ENCODE measurements at regions not wholly inside any gene's neighbourhood (a gene's known extent, or its start where the extent isn't known, plus 50 kb on each side); places are given as distances from the start of the nearest gene placed in this dataset.
"Not testable (repeated sequence)": the region's sequence is repeated elsewhere in the genome, so short reads cannot be mapped to it uniquely, and the experiment has no call there.

- DNase-seq (ENCODE audit: low read depth) = no peak
Measured at GRCh38 chr1:99501871-99502270, 144.0 kb upstream of the PALMD start.

- no peak for DNase-seq (ENCODE audit: low read depth)
Measured at GRCh38 chr1:99502400-99502799, 143.5 kb upstream of the PALMD start.

GRCh38 chr1:99503276-99503747, 142.6 kb upstream of the PALMD start:
- DNase-seq (ENCODE audit: low read depth) = peak; percentile 55

GRCh38 chr1:99504287-99504686, 141.6 kb upstream of the PALMD start:
- no peak for DNase-seq (ENCODE audit: low read depth)

GRCh38 chr1:99506631-99507030, 139.3 kb upstream of the PALMD start:
- DNase-seq (ENCODE audit: low read depth) = no peak

DNA sequence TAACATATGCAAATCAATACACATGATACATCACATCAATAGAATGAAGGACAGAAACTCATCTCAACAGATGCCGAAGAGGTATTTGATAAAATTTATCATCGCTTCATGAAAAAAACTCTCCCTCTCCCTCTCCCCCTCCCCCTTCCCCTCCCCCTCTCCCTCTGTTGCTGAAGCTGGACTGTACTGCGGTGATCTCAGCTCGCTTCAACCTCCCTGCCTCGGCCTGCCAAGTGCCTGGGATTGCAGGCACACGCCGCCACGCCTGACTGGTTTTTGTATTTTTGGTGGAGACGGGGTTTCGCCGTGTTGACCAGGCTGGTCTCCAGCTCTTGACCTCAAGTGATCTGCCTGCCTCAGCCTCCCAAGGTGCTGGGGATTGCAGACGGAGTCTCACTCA, 138.5 kb upstream of the PALMD start:
- DNase-seq (ENCODE audit: low read depth) = not testable (repeated sequence)

DNA sequence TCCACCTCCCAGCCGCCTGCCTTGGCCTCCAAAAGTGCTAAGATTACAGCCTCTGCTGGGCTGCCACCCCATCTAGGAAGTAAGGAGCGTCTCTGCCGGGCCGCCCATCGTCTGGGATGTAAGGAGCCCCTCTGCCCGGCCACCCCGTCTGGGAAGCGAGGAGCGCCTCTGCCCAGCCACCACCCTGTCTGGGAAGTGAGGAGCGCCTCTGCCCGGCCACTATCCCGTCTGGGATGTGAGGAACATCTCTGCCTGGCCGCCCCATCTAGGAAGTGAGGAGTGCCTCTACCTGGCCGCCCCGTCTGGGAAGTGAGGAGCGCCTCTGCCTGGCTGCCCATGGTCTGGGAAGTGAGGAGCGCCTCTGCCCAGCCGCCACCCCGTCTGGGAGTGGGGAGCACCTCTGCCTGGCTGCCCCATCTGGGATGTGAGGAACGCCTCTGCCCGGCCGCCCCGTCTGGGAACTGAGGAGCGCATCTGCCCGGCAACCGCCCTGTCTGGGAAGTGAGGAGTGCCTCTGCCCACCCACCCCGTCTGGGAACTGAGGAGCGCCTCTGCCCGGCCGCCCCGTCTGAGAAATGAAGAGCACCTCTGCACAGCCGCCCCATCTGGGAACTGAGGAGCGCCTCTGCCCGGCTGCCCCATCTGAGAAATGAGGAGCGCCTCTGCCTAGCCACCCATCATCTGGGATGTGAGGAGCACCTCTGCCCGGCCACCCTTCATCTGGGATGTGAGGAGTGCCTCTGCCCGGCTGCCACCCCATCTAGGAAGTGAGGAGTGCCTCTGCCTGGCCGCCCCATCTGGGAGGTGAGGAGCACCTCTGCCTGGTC, 137.8 kb upstream of the PALMD start:
- no peak for DNase-seq (ENCODE audit: low read depth)

- not testable (repeated sequence) for DNase-seq (ENCODE audit: low read depth)
Measured at GRCh38 chr1:99508733-99509445, 137.0 kb upstream of the PALMD start.

DNA sequence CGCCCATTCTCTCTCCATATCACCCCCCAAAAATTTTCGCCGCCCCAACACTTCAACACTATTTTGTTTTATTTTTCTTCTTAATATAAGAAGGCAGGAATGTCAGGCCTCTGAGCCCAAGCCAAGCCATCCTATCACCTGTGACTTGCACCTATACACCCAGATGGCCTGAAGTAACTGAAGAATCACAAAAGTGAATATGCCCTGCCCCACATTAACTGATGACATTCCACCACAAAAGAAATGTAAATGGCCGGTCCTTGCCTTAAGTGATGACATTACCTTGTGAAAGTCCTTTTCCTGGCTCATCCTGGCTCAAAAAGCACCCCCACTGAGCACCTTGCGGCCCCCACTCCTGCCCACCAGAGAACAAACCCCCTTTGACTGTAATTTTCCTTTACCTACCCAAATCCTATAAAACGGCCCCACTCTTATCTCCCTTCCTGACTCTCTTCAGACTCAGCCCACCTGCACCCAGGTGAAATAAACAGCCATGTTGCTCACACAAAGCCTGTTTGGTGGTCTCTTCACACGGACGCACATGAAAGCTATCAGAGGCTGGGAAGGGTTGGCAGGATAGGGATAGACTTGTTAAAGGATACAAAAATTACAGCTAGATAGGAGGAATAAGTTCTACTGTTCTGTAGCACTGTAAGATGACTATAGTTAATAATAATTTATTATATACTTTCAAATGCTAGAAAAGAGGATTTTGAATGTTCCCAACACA, 130.9 kb upstream of the PALMD start:
- DNase-seq (ENCODE audit: low read depth) = not testable (repeated sequence)

DNA sequence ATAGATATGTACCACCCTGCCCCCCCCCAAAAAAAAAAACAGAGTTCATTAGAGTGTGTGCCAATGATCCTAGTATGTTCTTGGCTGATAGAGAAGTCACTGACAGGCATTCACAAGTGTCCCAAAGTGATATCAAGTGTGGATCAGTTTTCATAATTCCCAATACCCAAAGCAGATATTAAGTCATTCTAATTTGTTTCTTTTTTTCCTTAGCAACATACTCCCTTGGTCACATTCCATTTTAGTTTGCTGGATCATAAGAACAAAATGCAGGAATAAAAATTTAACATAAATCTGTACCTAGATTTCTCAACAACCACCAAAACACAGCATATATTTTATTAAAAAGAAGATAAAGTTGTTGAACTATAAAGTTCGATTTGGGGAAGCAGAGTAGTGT, 129.8 kb upstream of the PALMD start:
- no peak for DNase-seq (ENCODE audit: low read depth)

GRCh38 chr1:99520121-99520520, 125.8 kb upstream of the PALMD start:
- DNase-seq (ENCODE audit: low read depth) = no peak

GRCh38 chr1:99525331-99525730, 120.6 kb upstream of the PALMD start:
- no peak for DNase-seq (ENCODE audit: low read depth)

- DNase-seq (ENCODE audit: low read depth) = peak; percentile 46
Measured at GRCh38 chr1:99527078-99527477, 118.8 kb upstream of the PALMD start.

- DNase-seq (ENCODE audit: low read depth) = no peak
Measured at GRCh38 chr1:99527545-99527944, 118.4 kb upstream of the PALMD start.

GRCh38 chr1:99529002-99529401, 116.9 kb upstream of the PALMD start:
- DNase-seq (ENCODE audit: low read depth) = no peak

DNA sequence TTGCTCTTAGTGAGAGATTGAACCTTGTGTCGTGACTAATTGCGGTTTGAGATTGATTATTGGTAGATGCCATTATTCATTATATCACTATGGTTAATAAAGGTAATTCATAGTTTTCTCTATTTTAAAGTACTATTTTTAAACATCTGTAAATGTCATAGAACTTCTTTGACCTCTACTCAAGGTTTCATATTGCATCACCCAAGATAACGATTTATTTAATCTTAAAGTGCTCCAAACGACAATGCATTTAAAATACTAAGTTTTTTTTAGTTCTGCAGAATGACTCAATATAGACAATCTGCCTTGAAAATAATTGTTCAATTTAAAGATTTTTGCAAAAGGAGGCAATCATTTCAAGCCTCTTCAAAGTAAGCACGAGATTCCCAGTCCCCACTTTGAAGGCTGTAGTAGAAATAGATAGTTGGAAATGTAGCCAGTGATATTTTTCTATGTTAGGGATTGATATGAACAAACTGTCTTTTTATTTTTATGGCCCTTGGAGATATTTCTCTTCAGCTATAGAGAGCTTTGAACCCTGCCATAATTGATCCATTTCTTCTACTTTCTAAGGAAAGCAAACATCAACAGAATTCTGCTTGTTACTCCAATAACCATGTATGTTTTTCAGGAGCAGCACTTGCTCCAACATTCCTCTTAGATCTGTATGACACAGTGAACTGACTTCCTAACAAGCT, 114.2 kb upstream of the PALMD start:
- no peak for DNase-seq (ENCODE audit: low read depth)

DNA sequence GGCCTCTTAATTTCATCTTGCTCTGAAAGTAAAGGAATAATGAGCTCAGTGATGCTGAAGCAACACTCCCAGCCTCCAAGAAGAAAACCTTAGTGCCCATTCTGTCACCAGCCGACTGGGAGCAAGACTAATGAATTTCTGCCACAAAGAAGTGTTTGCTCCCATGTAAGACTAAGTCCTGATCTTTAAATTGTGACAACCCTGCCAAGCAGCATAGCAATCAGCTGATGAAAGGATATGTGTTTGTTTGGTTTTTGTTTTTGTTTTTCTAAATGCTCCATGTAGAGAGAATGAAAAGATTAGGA, 113.7 kb upstream of the PALMD start:
- no peak for DNase-seq (ENCODE audit: low read depth)

DNA sequence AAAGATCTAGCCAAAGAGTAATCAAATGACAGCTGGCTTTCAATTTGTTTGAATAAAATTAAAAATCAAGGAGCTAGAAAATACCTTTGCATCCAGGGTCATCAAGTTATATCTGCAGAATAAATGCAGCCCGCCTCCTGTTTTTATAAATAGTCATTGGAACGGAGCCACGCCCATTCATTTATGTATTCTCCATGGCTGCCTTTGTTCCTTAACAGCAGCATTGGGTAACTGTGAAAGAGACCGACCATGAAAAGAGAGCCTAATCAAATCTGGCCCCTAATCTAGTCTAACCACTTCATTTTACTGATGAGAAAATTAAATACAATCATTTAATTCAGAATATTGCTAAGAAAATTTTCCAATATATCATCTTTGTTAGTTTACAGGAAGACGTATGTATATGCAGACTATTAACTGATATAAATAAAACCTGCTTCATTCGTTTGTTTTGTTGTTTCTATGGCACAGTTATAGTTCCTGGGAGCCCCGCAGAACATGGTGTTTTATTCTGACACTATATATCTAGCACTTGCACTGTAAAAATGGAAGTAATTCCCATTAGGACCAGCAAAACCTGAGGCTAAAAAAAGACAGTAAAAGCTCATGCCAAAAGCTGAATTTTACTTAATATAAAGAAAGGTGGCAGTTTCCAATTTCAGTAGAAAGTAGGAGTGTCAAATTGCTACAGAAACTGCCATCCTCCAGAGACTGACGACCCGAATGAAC, 111.8 kb upstream of the PALMD start:
- no peak for DNase-seq (ENCODE audit: low read depth)

DNA sequence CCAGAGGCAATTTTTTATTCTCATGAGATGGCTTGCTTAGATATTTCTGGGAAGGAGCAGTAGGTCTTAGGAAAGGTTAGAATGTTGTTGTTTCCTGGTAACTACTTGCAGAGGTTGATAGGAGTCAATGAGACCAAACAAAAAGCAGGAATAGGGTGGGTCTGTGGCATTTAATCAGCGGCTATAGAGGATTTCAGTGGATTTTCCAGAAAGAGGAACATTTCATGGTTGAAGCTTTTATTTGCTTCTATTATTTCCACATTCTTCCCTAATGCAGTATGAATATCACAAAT, 111.3 kb upstream of the PALMD start:
- DNase-seq (ENCODE audit: low read depth) = no peak

- DNase-seq (ENCODE audit: low read depth) = no peak
Measured at GRCh38 chr1:99535470-99536164, 110.3 kb upstream of the PALMD start.
